Gastrocnemius medialis (tissue), 4 donors: ENCODE measurements at regions not wholly inside any gene's neighbourhood (a gene's known extent, or its start where the extent isn't known, plus 50 kb on each side); places are given as distances from the start of the nearest gene placed in this dataset.

Experiments
- POLR2A ChIP-seq, 2 donors: fragments of 450-650 bp; IDR thresholded peaks; one replicate each; pipeline ENCODE4 v1.6.1; 2017; ENCODE audit warnings: antibody characterized with exemption in 2 of 2, mild to moderate bottlenecking in 2 of 2, moderate library complexity in 2 of 2
- TF ChIP-seq, protein P1 (sequence below), 5 experiments: fragments of 450-650 bp in 3 of 5; fragments of 200-600 bp in 2 of 5; sonication (generic) in 2 of 5; IDR thresholded peaks in 4 of 5; conservative IDR thresholded peaks in 1 of 5; 1 replicate in 4 of 5; 2 replicates in 1 of 5; pipeline ENCODE4 v1.5.1; 2016 to 2019; ENCODE audit warnings: antibody characterized with exemption in 5 of 5, mild to moderate bottlenecking in 3 of 5, moderate library complexity in 3 of 5

DNA sequence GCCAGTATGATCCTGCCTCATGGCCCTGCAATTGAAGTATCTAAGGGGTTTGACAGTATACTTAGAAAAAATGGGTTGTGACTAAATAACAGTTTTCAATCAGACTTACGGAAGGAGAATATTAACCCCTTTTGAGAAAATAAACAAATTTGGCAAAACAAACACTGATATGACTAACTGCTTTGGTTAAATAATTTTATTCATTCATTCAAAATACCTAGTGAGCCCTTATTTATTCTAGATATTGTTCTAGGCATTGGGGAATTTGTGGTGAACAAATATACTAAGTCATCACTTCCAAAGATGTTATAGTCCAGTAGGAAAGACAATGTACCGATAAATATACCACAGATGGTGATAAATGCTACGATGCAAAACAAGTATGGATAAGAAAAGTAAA, 358.7 kb downstream of the TGFB2 start:
- TF ChIP-seq POLR2A (IDR thresholded peaks at IDR 0.05), result no peak
- TF ChIP-seq, protein P1, sequence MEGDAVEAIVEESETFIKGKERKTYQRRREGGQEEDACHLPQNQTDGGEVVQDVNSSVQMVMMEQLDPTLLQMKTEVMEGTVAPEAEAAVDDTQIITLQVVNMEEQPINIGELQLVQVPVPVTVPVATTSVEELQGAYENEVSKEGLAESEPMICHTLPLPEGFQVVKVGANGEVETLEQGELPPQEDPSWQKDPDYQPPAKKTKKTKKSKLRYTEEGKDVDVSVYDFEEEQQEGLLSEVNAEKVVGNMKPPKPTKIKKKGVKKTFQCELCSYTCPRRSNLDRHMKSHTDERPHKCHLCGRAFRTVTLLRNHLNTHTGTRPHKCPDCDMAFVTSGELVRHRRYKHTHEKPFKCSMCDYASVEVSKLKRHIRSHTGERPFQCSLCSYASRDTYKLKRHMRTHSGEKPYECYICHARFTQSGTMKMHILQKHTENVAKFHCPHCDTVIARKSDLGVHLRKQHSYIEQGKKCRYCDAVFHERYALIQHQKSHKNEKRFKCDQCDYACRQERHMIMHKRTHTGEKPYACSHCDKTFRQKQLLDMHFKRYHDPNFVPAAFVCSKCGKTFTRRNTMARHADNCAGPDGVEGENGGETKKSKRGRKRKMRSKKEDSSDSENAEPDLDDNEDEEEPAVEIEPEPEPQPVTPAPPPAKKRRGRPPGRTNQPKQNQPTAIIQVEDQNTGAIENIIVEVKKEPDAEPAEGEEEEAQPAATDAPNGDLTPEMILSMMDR (IDR thresholded peaks at IDR 0.05 in 4 of 5, conservative IDR thresholded peaks at IDR 0.05 in 1 of 5), result no peak
